HG02571 (cell line): ENCODE measurements at regions not wholly inside any gene's neighbourhood (a gene's known extent, or its start where the extent isn't known, plus 50 kb on each side); places are given as distances from the start of the nearest gene placed in this dataset.

Experiments
- ATAC-seq: cut with Tn5 transposase; IDR thresholded peaks from one replicate; pipeline ENCODE4 v1.9.1; 2021; ENCODE audit warnings: mild to moderate bottlenecking, moderate library complexity; ENCODE audit not compliant: unreplicated experiment

- no peak for ATAC-seq
These were observed 110.0 kb downstream of the TRIB2 start for GRCh38 chr2:12826781-12827180.

- no peak for ATAC-seq
These were observed 111.0 kb downstream of the TRIB2 start for GRCh38 chr2:12827721-12828120.

GRCh38 chr2:12828980-12829379, 112.2 kb downstream of the TRIB2 start:
- no peak for ATAC-seq

- no peak for ATAC-seq
These were observed 114.3 kb downstream of the TRIB2 start for GRCh38 chr2:12831016-12831415.

GRCh38 chr2:12834239-12834638, 117.5 kb downstream of the TRIB2 start:
- ATAC-seq, result no peak

- ATAC-seq, result no peak
These were observed 119.0 kb downstream of the TRIB2 start for GRCh38 chr2:12835733-12836132.

- ATAC-seq, result no peak
These were observed 122.6 kb downstream of the TRIB2 start for GRCh38 chr2:12839339-12839738.

GRCh38 chr2:12841021-12841420, 124.3 kb downstream of the TRIB2 start:
- no peak for ATAC-seq

- no peak for ATAC-seq
These were observed 126.2 kb downstream of the TRIB2 start for GRCh38 chr2:12842917-12843316.

- no peak for ATAC-seq
These were observed 127.8 kb downstream of the TRIB2 start for GRCh38 chr2:12844511-12844910.

GRCh38 chr2:12847694-12848575, 131.2 kb downstream of the TRIB2 start:
- ATAC-seq, result no peak

- ATAC-seq, result no peak
These were observed 135.4 kb downstream of the TRIB2 start for GRCh38 chr2:12852135-12852534.

GRCh38 chr2:12854001-12854530, 137.3 kb downstream of the TRIB2 start:
- no peak for ATAC-seq

- no peak for ATAC-seq
These were observed 138.8 kb downstream of the TRIB2 start for GRCh38 chr2:12855508-12855907.

GRCh38 chr2:12856934-12857601, 140.3 kb downstream of the TRIB2 start:
- no peak for ATAC-seq

- no peak for ATAC-seq
These were observed 141.2 kb downstream of the TRIB2 start for GRCh38 chr2:12857891-12858290.

- no peak for ATAC-seq
These were observed 142.1 kb downstream of the TRIB2 start for GRCh38 chr2:12858786-12859185.

GRCh38 chr2:12861344-12861930, 144.7 kb downstream of the TRIB2 start:
- no peak for ATAC-seq

GRCh38 chr2:12862541-12862940, 145.8 kb downstream of the TRIB2 start:
- no peak for ATAC-seq

- ATAC-seq, result no peak
These were observed 147.2 kb downstream of the TRIB2 start for GRCh38 chr2:12863937-12864336.

- ATAC-seq, result no peak
These were observed 151.0 kb downstream of the TRIB2 start for GRCh38 chr2:12867631-12868287.
